CD8-positive, alpha-beta memory T cell (primary cell): ENCODE measurements at regions not wholly inside any gene's neighbourhood (a gene's known extent, or its start where the extent isn't known, plus 50 kb on each side); places are given as distances from the start of the nearest gene placed in this dataset.

Experiments
- CTCF ChIA-PET: fragments of 350-600 bp; sonication (Branson Sonifier 250); formaldehyde crosslinking; loops from one replicate; lab custom pipeline; 2021; ENCODE audit warnings: antibody characterized with exemption; lab: Charles Lee
- POLR2A ChIA-PET: fragments of 350-600 bp; sonication (Branson Sonifier 250); formaldehyde crosslinking; loops from one replicate; lab custom pipeline; 2021; ENCODE audit warnings: antibody characterized with exemption; lab: Charles Lee
- DNase-seq, 5 donors: peaks; one replicate each; pipeline versions ENCODE4 v3.0.0 to v3.0.0-alpha.2; 2020 to 2022; ENCODE audit warnings: mixed read lengths in 1 of 5
- H3K27ac ChIP-seq: one replicate; pipeline ENCODE4 v1.7.0; 2013; ENCODE audit warnings: low read depth, mild to moderate bottlenecking, low read length, moderate library complexity
- H3K27me3 ChIP-seq: 2 replicates; pipeline ENCODE4 v1.7.0; 2013; ENCODE audit warnings: low read length, mild to moderate bottlenecking; ENCODE audit not compliant: insufficient read depth, poor library complexity, severe bottlenecking
- H3K36me3 ChIP-seq: 2 replicates; pipeline ENCODE4 v1.7.0; 2013; ENCODE audit warnings: mild to moderate bottlenecking, low read length, moderate library complexity; ENCODE audit not compliant: insufficient read depth
- H3K4me1 ChIP-seq: 2 replicates; pipeline ENCODE4 v1.7.0; 2013; ENCODE audit warnings: mild to moderate bottlenecking, low read length, moderate library complexity; ENCODE audit not compliant: insufficient read depth
- H3K4me3 ChIP-seq: 2 replicates; pipeline ENCODE4 v1.7.0; 2013; ENCODE audit warnings: mild to moderate bottlenecking, low read length
- H3K9me3 ChIP-seq: 2 replicates; pipeline ENCODE4 v1.7.0; 2013; ENCODE audit warnings: mild to moderate bottlenecking, low read length
- H3K27ac Mint-ChIP-seq, 8 donors: one replicate each; pipeline ENCODE4 v1.8.0; 2020 to 2021; ENCODE audit warnings: mixed read lengths in 8 of 8, mild to moderate bottlenecking in 6 of 8, inconsistent platforms in 3 of 8, moderate library complexity in 3 of 8
- H3K27me3 Mint-ChIP-seq, 2 donors: one replicate each; pipeline ENCODE4 v1.8.0; 2020 to 2021; ENCODE audit warnings: mixed read lengths in 2 of 2, mild to moderate bottlenecking in 1 of 2, moderate library complexity in 1 of 2
- H3K36me3 Mint-ChIP-seq, 3 donors: one replicate each; pipeline ENCODE4 v1.8.0; 2020 to 2021; ENCODE audit warnings: mixed read lengths in 3 of 3, inconsistent platforms in 1 of 3, mild to moderate bottlenecking in 1 of 3
- H3K4me1 Mint-ChIP-seq, 3 donors: one replicate each; pipeline ENCODE4 v1.8.0; 2020 to 2021; ENCODE audit warnings: mixed read lengths in 3 of 3, inconsistent platforms in 1 of 3, mild to moderate bottlenecking in 1 of 3
- H3K4me3 Mint-ChIP-seq, 7 donors: one replicate each; pipeline ENCODE4 v1.8.0; 2020 to 2021; ENCODE audit warnings: mixed read lengths in 7 of 7, mild to moderate bottlenecking in 6 of 7, moderate library complexity in 4 of 7, inconsistent platforms in 2 of 7
- H3K9me3 Mint-ChIP-seq, 5 donors: one replicate each; pipeline ENCODE4 v1.8.0; 2020 to 2022; ENCODE audit warnings: mixed read lengths in 5 of 5, mild to moderate bottlenecking in 3 of 5, moderate library complexity in 2 of 5, inconsistent platforms in 1 of 5

DNA sequence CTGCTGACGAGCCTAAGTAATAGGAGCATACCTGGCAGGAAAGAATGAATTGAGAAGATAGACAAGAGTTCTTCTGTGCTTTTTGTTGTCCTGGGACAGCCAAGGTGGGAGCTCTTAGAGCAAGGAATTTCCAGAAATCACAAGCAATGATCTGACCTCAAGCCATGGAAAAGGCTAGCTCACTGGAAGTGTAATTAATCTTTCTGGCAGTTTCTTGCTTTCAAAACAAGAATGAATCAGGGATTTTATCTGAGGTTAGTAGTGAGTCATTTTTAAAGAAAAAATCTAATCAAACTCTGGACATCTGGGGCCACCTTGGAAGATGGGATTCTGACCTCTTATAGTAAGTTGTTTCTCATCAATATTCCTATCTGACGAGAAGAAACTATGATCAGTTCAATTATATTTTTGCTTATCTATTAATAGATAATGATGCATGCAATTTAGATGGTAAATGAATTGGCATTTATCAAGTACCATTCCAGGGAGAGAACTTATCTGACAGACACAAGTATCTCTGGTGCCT lies 98.0 kb downstream of the ADCYAP1 start:
- ChIA-PET POLR2A (no interaction called here), CTCF (no interaction called here)
- no peaks in the 10 kb centered on the region for H3K36me3 ChIP-seq
- H3K9me3 ChIP-seq: no peaks in the 10 kb centered on the region
- no peak for DNase-seq
- no peaks in the 10 kb centered on the region for H3K4me1 Mint-ChIP-seq
- no peak overlapping the region for H3K4me3 Mint-ChIP-seq
- no peaks in the 10 kb centered on the region for H3K4me1 ChIP-seq
- no peaks in the 10 kb centered on the region for H3K27me3 Mint-ChIP-seq
- H3K27ac Mint-ChIP-seq: no peak overlapping the region
- H3K27me3 ChIP-seq: no peaks in the 10 kb centered on the region
- H3K4me3 ChIP-seq: no peak overlapping the region
- H3K9me3 Mint-ChIP-seq: peaks cover 0 to 7% (median 0%) of the 10 kb centered on the region in 5 donors
- no peaks in the 10 kb centered on the region for H3K36me3 Mint-ChIP-seq
- no peak overlapping the region for H3K27ac ChIP-seq

DNA sequence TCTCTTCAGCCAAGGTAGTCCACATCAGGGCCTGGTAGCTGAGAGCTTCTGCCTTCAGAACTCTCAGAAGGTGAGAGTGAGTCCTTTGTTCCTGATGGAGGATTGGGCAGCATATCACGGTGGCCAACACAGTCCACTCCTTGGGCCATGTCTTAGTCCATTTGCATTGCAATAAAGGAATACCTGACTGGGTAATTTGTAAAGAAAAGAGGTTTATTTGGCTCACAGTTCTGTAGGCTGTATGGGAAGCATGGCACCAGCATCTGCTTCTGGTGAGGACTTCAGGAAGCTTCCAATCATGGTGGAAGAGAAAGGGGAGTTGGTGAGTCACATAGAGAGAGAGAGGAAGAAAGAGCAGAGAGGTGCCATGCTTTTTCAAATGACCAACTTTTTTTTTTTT lies 98.8 kb downstream of the ADCYAP1 start:
- Mint-ChIP-seq H3K9me3 (peaks cover 0 to 7% (median 0%) of the 10 kb centered on the region in 5 donors), H3K36me3 (no peaks in the 10 kb centered on the region), H3K27ac (no peak overlapping the region), H3K27me3 (peaks cover 0 to 2% of the 10 kb centered on the region in 2 donors), H3K4me1 (no peaks in the 10 kb centered on the region), H3K4me3 (no peak overlapping the region)
- Histone ChIP-seq H3K4me1 (no peaks in the 10 kb centered on the region), H3K4me3 (no peak overlapping the region), H3K27me3 (no peaks in the 10 kb centered on the region), H3K27ac (no peak overlapping the region), H3K36me3 (no peaks in the 10 kb centered on the region), H3K9me3 (no peaks in the 10 kb centered on the region)
- no peak for DNase-seq
- CTCF ChIA-PET: no interaction called here
- POLR2A ChIA-PET: no interaction called here

DNA sequence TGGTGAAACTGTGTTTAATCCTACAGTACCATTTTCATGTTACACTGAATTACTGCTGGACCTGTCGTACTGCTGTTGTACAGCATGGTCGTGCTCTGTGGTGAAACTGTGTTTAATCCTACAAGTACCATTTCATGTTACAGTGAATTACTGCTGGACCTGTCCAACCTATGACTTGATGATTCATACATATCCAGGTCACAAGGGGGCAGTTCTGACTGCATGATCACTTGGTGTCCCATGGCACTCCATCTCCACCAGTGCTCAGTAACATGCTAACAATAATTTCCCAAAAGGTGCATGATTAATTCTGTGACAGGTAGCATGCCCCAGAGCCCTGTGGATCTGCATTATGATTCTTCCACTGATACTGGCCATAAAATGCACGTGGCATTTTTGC lies 101.6 kb downstream of the ADCYAP1 start:
- ChIA-PET CTCF (no interaction called here), POLR2A (no interaction called here)
- Mint-ChIP-seq H3K9me3 (peaks cover 0 to 7% (median 0%) of the 10 kb centered on the region in 5 donors), H3K27me3 (peaks cover 0 to 4% of the 10 kb centered on the region in 2 donors), H3K27ac (no peak overlapping the region), H3K36me3 (no peaks in the 10 kb centered on the region), H3K4me3 (no peak overlapping the region), H3K4me1 (no peaks in the 10 kb centered on the region)
- Histone ChIP-seq H3K27ac (no peak overlapping the region), H3K4me1 (no peaks in the 10 kb centered on the region), H3K4me3 (no peak overlapping the region), H3K9me3 (no peaks in the 10 kb centered on the region), H3K36me3 (no peaks in the 10 kb centered on the region), H3K27me3 (no peaks in the 10 kb centered on the region)
- no peak for DNase-seq

DNA sequence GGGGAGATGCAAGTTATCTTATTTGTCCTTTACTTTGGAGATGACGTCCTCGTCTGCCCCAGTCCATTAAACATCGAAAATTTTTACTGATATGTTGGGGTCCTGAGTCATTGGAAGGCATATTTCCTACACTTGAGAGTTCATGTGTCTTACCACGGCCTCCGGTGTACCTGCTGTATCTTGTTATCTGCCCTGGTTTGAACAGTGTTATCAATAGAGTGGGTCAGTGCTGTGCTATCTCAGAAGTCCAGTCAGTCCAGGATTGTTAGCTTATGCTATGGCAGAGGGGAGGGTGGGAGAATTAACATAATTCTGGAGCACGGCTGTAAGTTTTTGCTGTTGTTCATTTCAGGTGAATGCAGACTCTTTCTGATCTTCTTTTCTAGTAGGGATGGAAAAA lies 102.3 kb downstream of the ADCYAP1 start:
- H3K36me3 Mint-ChIP-seq: no peaks in the 10 kb centered on the region
- ChIA-PET POLR2A (no interaction called here), CTCF (no interaction called here)
- Histone ChIP-seq H3K27ac (no peak overlapping the region), H3K36me3 (no peaks in the 10 kb centered on the region), H3K4me3 (no peak overlapping the region), H3K9me3 (no peaks in the 10 kb centered on the region), H3K4me1 (no peaks in the 10 kb centered on the region), H3K27me3 (no peaks in the 10 kb centered on the region)
- peaks cover 0 to 7% (median 0%) of the 10 kb centered on the region in 5 donors for H3K9me3 Mint-ChIP-seq
- peaks cover 0 to 4% of the 10 kb centered on the region in 2 donors for H3K27me3 Mint-ChIP-seq
- H3K4me3 Mint-ChIP-seq: no peak overlapping the region
- H3K4me1 Mint-ChIP-seq: no peaks in the 10 kb centered on the region
- DNase-seq: no peak
- no peak overlapping the region for H3K27ac Mint-ChIP-seq

DNA sequence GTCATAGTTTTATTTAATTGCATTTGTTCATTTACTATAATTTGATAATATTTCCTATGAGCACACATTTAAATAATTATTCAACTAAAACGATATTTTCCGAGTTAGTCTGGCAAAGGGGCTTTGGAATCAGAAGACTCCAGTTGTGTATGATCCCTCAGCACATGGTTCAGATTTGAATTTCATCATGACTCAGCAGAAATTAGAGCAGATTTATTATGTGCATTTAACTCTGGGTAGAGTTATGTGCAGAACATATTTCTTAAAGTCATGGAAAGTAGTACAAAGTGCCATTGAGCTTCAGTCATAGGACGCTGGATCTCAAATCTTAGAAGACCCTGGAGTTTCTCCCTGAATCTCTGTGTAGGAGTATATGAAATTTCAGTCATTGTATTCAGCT lies 106.7 kb downstream of the ADCYAP1 start:
- Mint-ChIP-seq H3K9me3 (no peaks in the 10 kb centered on the region), H3K4me1 (no peaks in the 10 kb centered on the region), H3K36me3 (no peaks in the 10 kb centered on the region), H3K27ac (no peak overlapping the region), H3K27me3 (peaks cover 0 to 6% of the 10 kb centered on the region in 2 donors), H3K4me3 (no peak overlapping the region)
- Histone ChIP-seq H3K27ac (no peak overlapping the region), H3K4me3 (no peak overlapping the region), H3K4me1 (no peaks in the 10 kb centered on the region), H3K36me3 (no peaks in the 10 kb centered on the region), H3K27me3 (no peaks in the 10 kb centered on the region), H3K9me3 (no peaks in the 10 kb centered on the region)
- POLR2A ChIA-PET: no interaction called here
- CTCF ChIA-PET: no interaction called here
- no peak for DNase-seq

DNA sequence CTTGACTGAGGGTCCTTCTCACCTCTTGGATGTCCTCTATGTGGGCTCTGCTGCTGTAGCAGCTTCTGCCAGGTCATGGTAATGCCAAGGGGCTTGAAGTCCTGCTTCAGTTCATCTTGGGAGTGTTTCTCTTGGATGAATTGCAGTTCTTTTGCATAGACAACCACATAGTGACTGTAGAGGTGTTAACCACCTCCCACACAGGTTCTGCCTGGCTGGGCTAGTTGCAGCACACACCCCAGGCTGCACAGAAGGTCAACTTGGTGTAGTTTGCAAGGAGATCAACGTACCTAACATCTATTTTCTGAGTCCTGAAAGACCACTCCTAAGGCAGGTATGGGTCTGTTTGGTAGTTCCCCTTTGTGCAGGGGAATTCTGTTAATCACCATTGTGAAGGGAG lies 108.1 kb downstream of the ADCYAP1 start:
- no peak overlapping the region for H3K4me3 Mint-ChIP-seq
- no peaks in the 10 kb centered on the region for H3K27me3 ChIP-seq
- no peak overlapping the region for H3K27ac Mint-ChIP-seq
- H3K9me3 Mint-ChIP-seq: no peaks in the 10 kb centered on the region
- H3K27me3 Mint-ChIP-seq: peaks cover 0 to 6% of the 10 kb centered on the region in 2 donors
- no peak for DNase-seq
- H3K36me3 Mint-ChIP-seq: no peaks in the 10 kb centered on the region
- no peak overlapping the region for H3K4me3 ChIP-seq
- no peak overlapping the region for H3K27ac ChIP-seq
- no peaks in the 10 kb centered on the region for H3K36me3 ChIP-seq
- no peaks in the 10 kb centered on the region for H3K4me1 ChIP-seq
- H3K4me1 Mint-ChIP-seq: no peaks in the 10 kb centered on the region
- H3K9me3 ChIP-seq: no peaks in the 10 kb centered on the region
- CTCF ChIA-PET: no interaction called here
- POLR2A ChIA-PET: no interaction called here

DNA sequence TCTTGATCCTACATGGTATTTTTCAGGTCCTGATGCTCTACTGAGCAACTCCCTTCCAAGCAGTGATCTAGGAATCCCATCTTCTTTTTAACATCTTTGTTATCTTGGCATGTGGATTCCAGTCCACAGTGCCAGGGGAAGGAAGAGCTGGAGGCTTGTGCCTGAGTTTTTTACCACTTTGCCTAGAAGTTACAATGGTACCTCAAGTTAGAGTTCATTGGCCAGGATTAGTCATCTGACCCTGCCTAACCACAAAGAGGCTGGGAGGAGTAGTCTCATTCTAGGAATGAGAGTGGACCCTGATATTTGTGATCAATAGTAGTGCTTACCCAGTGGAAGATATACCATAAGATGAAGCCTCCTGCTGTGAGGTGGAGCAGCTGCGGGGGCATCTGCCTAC lies 109.3 kb downstream of the ADCYAP1 start:
- H3K27me3 ChIP-seq: no peaks in the 10 kb centered on the region
- H3K9me3 Mint-ChIP-seq: no peaks in the 10 kb centered on the region
- H3K4me1 Mint-ChIP-seq: no peaks in the 10 kb centered on the region
- peaks cover 0 to 4% of the 10 kb centered on the region in 2 donors for H3K27me3 Mint-ChIP-seq
- ChIA-PET POLR2A (no interaction called here), CTCF (no interaction called here)
- no peaks in the 10 kb centered on the region for H3K9me3 ChIP-seq
- DNase-seq: no peak
- H3K4me3 Mint-ChIP-seq: no peak overlapping the region
- H3K36me3 ChIP-seq: no peaks in the 10 kb centered on the region
- H3K27ac ChIP-seq: no peak overlapping the region
- no peaks in the 10 kb centered on the region for H3K4me1 ChIP-seq
- no peaks in the 10 kb centered on the region for H3K36me3 Mint-ChIP-seq
- H3K4me3 ChIP-seq: no peak overlapping the region
- no peak overlapping the region for H3K27ac Mint-ChIP-seq

DNA sequence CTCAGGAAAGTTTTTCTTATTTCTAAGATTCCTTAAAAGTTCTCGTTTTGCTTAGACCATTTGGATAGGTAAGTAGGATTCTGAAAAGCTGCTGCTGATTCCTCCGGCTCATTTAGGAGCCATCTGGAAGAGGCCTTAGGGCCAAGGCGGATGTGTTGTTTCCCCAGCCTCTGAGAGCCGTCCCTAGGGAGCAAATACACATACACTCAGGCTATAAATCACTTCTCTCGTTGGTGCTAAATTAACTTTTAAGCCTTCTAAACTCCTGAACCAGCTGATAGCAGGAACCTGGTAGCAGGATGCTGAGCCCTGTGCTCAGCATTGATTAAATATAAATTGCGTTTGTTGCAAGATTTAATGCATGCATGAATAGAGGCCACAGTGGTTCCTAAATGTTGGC lies 109.8 kb downstream of the ADCYAP1 start:
- POLR2A ChIA-PET: no interaction called here
- H3K27me3 Mint-ChIP-seq: peaks cover 0 to 4% of the 10 kb centered on the region in 2 donors
- no peaks in the 10 kb centered on the region for H3K36me3 ChIP-seq
- no peaks in the 10 kb centered on the region for H3K36me3 Mint-ChIP-seq
- no peak overlapping the region for H3K4me3 Mint-ChIP-seq
- no peak for DNase-seq
- H3K4me1 Mint-ChIP-seq: no peaks in the 10 kb centered on the region
- no peak overlapping the region for H3K27ac ChIP-seq
- CTCF ChIA-PET: no interaction called here
- no peaks in the 10 kb centered on the region for H3K4me1 ChIP-seq
- H3K9me3 Mint-ChIP-seq: no peaks in the 10 kb centered on the region
- no peak overlapping the region for H3K4me3 ChIP-seq
- no peaks in the 10 kb centered on the region for H3K27me3 ChIP-seq
- no peaks in the 10 kb centered on the region for H3K9me3 ChIP-seq
- no peak overlapping the region for H3K27ac Mint-ChIP-seq
